Thymus (tissue), 11 donors: ENCODE measurements at regions not wholly inside any gene's neighbourhood (a gene's known extent, or its start where the extent isn't known, plus 50 kb on each side); places are given as distances from the start of the nearest gene placed in this dataset.

Source experiments
- DNase-seq, 9 donors: peaks; one replicate each; pipeline ENCODE4 v3.0.0-alpha.2; 2013; ENCODE audit warnings: low spot score in 9 of 9, low read depth in 6 of 9, missing footprints in 1 of 9
- H3K27ac ChIP-seq, 2 donors: one replicate each; pipeline ENCODE4 v1.5.1; 2013; ENCODE audit warnings: control low read depth in 1 of 2, low read depth in 1 of 2, low read length in 1 of 2, mild to moderate bottlenecking in 1 of 2, moderate library complexity in 1 of 2
- H3K27me3 ChIP-seq, 2 donors: one replicate each; pipeline ENCODE4 v1.5.1; 2013; ENCODE audit warnings: low read length in 1 of 2; ENCODE audit not compliant: control insufficient read depth in 2 of 2, insufficient read depth in 1 of 2
- H3K36me3 ChIP-seq, 2 donors: one replicate each; pipeline ENCODE4 v1.5.1; 2013; ENCODE audit warnings: low read length in 1 of 2, mild to moderate bottlenecking in 1 of 2, moderate library complexity in 1 of 2; ENCODE audit not compliant: control insufficient read depth in 2 of 2, insufficient read depth in 2 of 2
- H3K4me1 ChIP-seq, 2 donors: one replicate each; pipeline ENCODE4 v1.5.1; 2013; ENCODE audit warnings: low read length in 2 of 2; ENCODE audit not compliant: control insufficient read depth in 2 of 2, insufficient read depth in 2 of 2
- H3K4me3 ChIP-seq, 2 donors: one replicate each; pipeline ENCODE4 v1.5.1; 2013; ENCODE audit warnings: low read length in 2 of 2, control low read depth in 1 of 2, mild to moderate bottlenecking in 1 of 2
- H3K9me3 ChIP-seq, 2 donors: one replicate each; pipeline ENCODE4 v1.5.1; 2013; ENCODE audit warnings: low read length in 1 of 2, mild to moderate bottlenecking in 1 of 2; ENCODE audit not compliant: control insufficient read depth in 2 of 2, insufficient read depth in 1 of 2
- WGBS: extraction: QIAGEN DNeasy Blood & Tissue Kit; methylation state at CpG from one replicate; pipeline ENCODE4 v1.1.7; 2013; 5-methylcytosine and 5-hydroxymethylcytosine counted together
- donor health status: healthy.

- Histone ChIP-seq H3K4me1 (no peaks in the 10 kb centered on the region), H3K36me3 (no peaks in the 10 kb centered on the region), H3K9me3 (no peaks in the 10 kb centered on the region), H3K27me3 (no peaks in the 10 kb centered on the region), H3K4me3 (no peak overlapping the region), H3K27ac (no peak overlapping the region)
- DNase-seq, result no peak
- 87% methylated on average over 1 of the region's 1 CpG for WGBS
Measured at GRCh38 chr3:74121761-74122160, 492.7 kb downstream of the CNTN3 start.

- Histone ChIP-seq H3K36me3 (no peaks in the 10 kb centered on the region), H3K4me1 (no peaks in the 10 kb centered on the region), H3K27me3 (no peaks in the 10 kb centered on the region), H3K9me3 (no peaks in the 10 kb centered on the region), H3K4me3 (no peak overlapping the region), H3K27ac (no peak overlapping the region)
- 86% methylated on average over 1 of the region's 1 CpG for WGBS
- DNase-seq, result no peak
Measured at GRCh38 chr3:74119221-74119620, 494.5 kb upstream of the PDZRN3 start.

GRCh38 chr3:74115906-74116305 is 491.2 kb upstream of the PDZRN3 start:
- Histone ChIP-seq H3K36me3 (no peaks in the 10 kb centered on the region), H3K4me3 (no peak overlapping the region), H3K4me1 (no peaks in the 10 kb centered on the region), H3K27ac (no peak overlapping the region), H3K27me3 (no peaks in the 10 kb centered on the region), H3K9me3 (no peaks in the 10 kb centered on the region)
- no peak for DNase-seq
- 89% methylated on average over 3 of the region's 3 CpGs for WGBS

GRCh38 chr3:74107451-74107850 is 482.7 kb upstream of the PDZRN3 start:
- no peak for DNase-seq
- Histone ChIP-seq H3K9me3 (no peaks in the 10 kb centered on the region), H3K4me3 (no peak overlapping the region), H3K36me3 (no peaks in the 10 kb centered on the region), H3K27ac (no peak overlapping the region), H3K4me1 (no peaks in the 10 kb centered on the region), H3K27me3 (no peaks in the 10 kb centered on the region)
- 93% methylated on average over 2 of the region's 2 CpGs for WGBS

GRCh38 chr3:74106925-74107324 is 482.2 kb upstream of the PDZRN3 start:
- H3K4me1 ChIP-seq, result no peaks in the 10 kb centered on the region
- H3K4me3 ChIP-seq, result no peak overlapping the region
- no peak overlapping the region for H3K27ac ChIP-seq
- H3K9me3 ChIP-seq, result no peaks in the 10 kb centered on the region
- no peaks in the 10 kb centered on the region for H3K27me3 ChIP-seq
- WGBS, result 92% methylated on average over 2 of the region's 2 CpGs
- H3K36me3 ChIP-seq, result no peaks in the 10 kb centered on the region
- no peak for DNase-seq

- no peak overlapping the region for H3K4me3 ChIP-seq
- H3K27me3 ChIP-seq, result no peaks in the 10 kb centered on the region
- H3K4me1 ChIP-seq, result no peaks in the 10 kb centered on the region
- DNase-seq, result no peak
- no peak overlapping the region for H3K27ac ChIP-seq
- no peaks in the 10 kb centered on the region for H3K36me3 ChIP-seq
- H3K9me3 ChIP-seq, result no peaks in the 10 kb centered on the region
- WGBS, result 81% methylated on average over 2 of the region's 2 CpGs
Measured at GRCh38 chr3:74091204-74091603, 466.5 kb upstream of the PDZRN3 start.

- Histone ChIP-seq H3K36me3 (no peaks in the 10 kb centered on the region), H3K27ac (no peak overlapping the region), H3K27me3 (no peaks in the 10 kb centered on the region), H3K9me3 (no peaks in the 10 kb centered on the region), H3K4me1 (no peaks in the 10 kb centered on the region), H3K4me3 (no peak overlapping the region)
- WGBS, result 96% methylated on average over 1 of the region's 1 CpG
- DNase-seq, result no peak
Measured at GRCh38 chr3:74089814-74090213, 465.1 kb upstream of the PDZRN3 start.

GRCh38 chr3:74080056-74080461 is 455.3 kb upstream of the PDZRN3 start:
- no peaks in the 10 kb centered on the region for H3K27me3 ChIP-seq
- 92% methylated on average over 5 of the region's 5 CpGs for WGBS
- peak in 1 of 9 donors; percentile 1 for DNase-seq
- no peaks in the 10 kb centered on the region for H3K36me3 ChIP-seq
- no peaks in the 10 kb centered on the region for H3K9me3 ChIP-seq
- peak overlapping the region in 1 of 2 donors; percentile 39 for H3K27ac ChIP-seq
- H3K4me3 ChIP-seq, result no peak overlapping the region
- H3K4me1 ChIP-seq, result no peaks in the 10 kb centered on the region

GRCh38 chr3:74075241-74075640 is 450.5 kb upstream of the PDZRN3 start:
- no peaks in the 10 kb centered on the region for H3K36me3 ChIP-seq
- no peak for DNase-seq

GRCh38 chr3:74074700-74075099 is 450.0 kb upstream of the PDZRN3 start:
- no peak overlapping the region for H3K27ac ChIP-seq
- no peak overlapping the region for H3K4me3 ChIP-seq
- H3K9me3 ChIP-seq, result no peaks in the 10 kb centered on the region
- DNase-seq, result no peak
- H3K36me3 ChIP-seq, result no peaks in the 10 kb centered on the region
- WGBS, result 77% methylated on average over 1 of the region's 1 CpG
- H3K4me1 ChIP-seq, result no peaks in the 10 kb centered on the region
- H3K27me3 ChIP-seq, result no peaks in the 10 kb centered on the region

More at GRCh38 chr3:74075241-74075640, 450.5 kb upstream of the PDZRN3 start:
- Histone ChIP-seq H3K27ac (no peak overlapping the region), H3K4me3 (no peak overlapping the region), H3K4me1 (no peaks in the 10 kb centered on the region), H3K27me3 (no peaks in the 10 kb centered on the region), H3K9me3 (no peaks in the 10 kb centered on the region)
- WGBS, result 97% methylated on average over 2 of the region's 2 CpGs
